ENCODE measurements at regions not wholly inside any gene's neighbourhood (a gene's known extent, or its start where the extent isn't known, plus 50 kb on each side); places are given as distances from the start of the nearest gene placed in this dataset.

- 56 to 60% methylated on average over 2 of the region's 2 CpGs for WGBS, 2 donors
- TF ChIP-seq CTCF (IDR thresholded peaks at IDR 0.05), result no peak
- no peaks in the 10 kb centered on the region for H3K9me3 ChIP-seq
- intact Hi-C loops (cut with DNase I), result no loop called here
- H3K4me1 ChIP-seq, result no peaks in the 10 kb centered on the region
- no peaks in the 10 kb centered on the region for H3K27me3 ChIP-seq
- FAIRE-seq (no peak), DNase-seq (no peak), ATAC-seq (no peak)
- H3K36me3 ChIP-seq, result no peaks in the 10 kb centered on the region
- H3K4me3 ChIP-seq, result no peak overlapping the region
- H3K27ac ChIP-seq, result no peak overlapping the region
Measured at GRCh38 chr4:58732973-58733372, 1622.8 kb upstream of the IGFBP7 start.

GRCh38 chr4:58723954-58724353 is 1613.8 kb upstream of the IGFBP7 start:
- no peaks in the 10 kb centered on the region for H3K36me3 ChIP-seq
- no peaks in the 10 kb centered on the region for H3K27me3 ChIP-seq
- no peaks in the 10 kb centered on the region for H3K4me1 ChIP-seq
- FAIRE-seq, result no peak
- TF ChIP-seq CTCF (IDR thresholded peaks at IDR 0.05), result no peak
- WGBS, 2 donors, result 87 to 95% methylated on average over 15 of the region's 15 CpGs
- peak in 1 of 6 donors; percentile 42 for DNase-seq
- no peak overlapping the region for H3K4me3 ChIP-seq
- ATAC-seq, result no peak
- no peak overlapping the region for H3K27ac ChIP-seq
- intact Hi-C loops (cut with DNase I), result no loop called here
- H3K9me3 ChIP-seq, result no peaks in the 10 kb centered on the region

- TF ChIP-seq CTCF (IDR thresholded peaks at IDR 0.05), result no peak
- FAIRE-seq (no peak), DNase-seq (no peak), ATAC-seq (no peak)
- Histone ChIP-seq H3K4me1 (no peaks in the 10 kb centered on the region), H3K36me3 (no peaks in the 10 kb centered on the region), H3K27me3 (no peaks in the 10 kb centered on the region), H3K9me3 (no peaks in the 10 kb centered on the region), H3K27ac (no peak overlapping the region), H3K4me3 (no peak overlapping the region)
- intact Hi-C loops (cut with DNase I), result no loop called here
Measured at GRCh38 chr4:58711039-58711438, 1600.9 kb upstream of the IGFBP7 start.

GRCh38 chr4:58688568-58688967 is 1578.4 kb upstream of the IGFBP7 start:
- intact Hi-C loops (cut with DNase I), result no loop called here
- Histone ChIP-seq H3K36me3 (no peaks in the 10 kb centered on the region), H3K4me3 (no peak overlapping the region), H3K27ac (no peak overlapping the region), H3K4me1 (peaks cover 0 to 3% (median 0%) of the 10 kb centered on the region in 3 donors), H3K27me3 (no peaks in the 10 kb centered on the region), H3K9me3 (no peaks in the 10 kb centered on the region)
- no peak for TF ChIP-seq CTCF (IDR thresholded peaks at IDR 0.05)
- ATAC-seq (no peak), FAIRE-seq (no peak), DNase-seq (no peak)
- WGBS, 2 donors, result 13 to 15% methylated on average over 1 of the region's 1 CpG

GRCh38 chr4:58679886-58680285 is 1569.7 kb upstream of the IGFBP7 start:
- Histone ChIP-seq H3K36me3 (no peaks in the 10 kb centered on the region), H3K27ac (no peak overlapping the region), H3K27me3 (no peaks in the 10 kb centered on the region), H3K4me1 (peaks cover 0 to 8% (median 0%) of the 10 kb centered on the region in 3 donors), H3K4me3 (no peak overlapping the region), H3K9me3 (no peaks in the 10 kb centered on the region)
- intact Hi-C loops (cut with DNase I), result no loop called here
- FAIRE-seq (no peak), ATAC-seq (no peak), DNase-seq (no peak)
- no peak for TF ChIP-seq CTCF (IDR thresholded peaks at IDR 0.05)
- 100% methylated on average over 1 of the region's 1 CpG for WGBS, 2 donors

Data from pancreas (tissue), 10 donors.